GM18498 (cell line): ENCODE measurements at regions not wholly inside any gene's neighbourhood (a gene's known extent, or its start where the extent isn't known, plus 50 kb on each side); places are given as distances from the start of the nearest gene placed in this dataset.

Source experiments
- ATAC-seq: cut with Tn5 transposase; IDR thresholded peaks from one replicate; pipeline ENCODE4 v1.9.1; 2021; ENCODE audit warnings: mild to moderate bottlenecking, moderate library complexity; ENCODE audit not compliant: unreplicated experiment

DNA sequence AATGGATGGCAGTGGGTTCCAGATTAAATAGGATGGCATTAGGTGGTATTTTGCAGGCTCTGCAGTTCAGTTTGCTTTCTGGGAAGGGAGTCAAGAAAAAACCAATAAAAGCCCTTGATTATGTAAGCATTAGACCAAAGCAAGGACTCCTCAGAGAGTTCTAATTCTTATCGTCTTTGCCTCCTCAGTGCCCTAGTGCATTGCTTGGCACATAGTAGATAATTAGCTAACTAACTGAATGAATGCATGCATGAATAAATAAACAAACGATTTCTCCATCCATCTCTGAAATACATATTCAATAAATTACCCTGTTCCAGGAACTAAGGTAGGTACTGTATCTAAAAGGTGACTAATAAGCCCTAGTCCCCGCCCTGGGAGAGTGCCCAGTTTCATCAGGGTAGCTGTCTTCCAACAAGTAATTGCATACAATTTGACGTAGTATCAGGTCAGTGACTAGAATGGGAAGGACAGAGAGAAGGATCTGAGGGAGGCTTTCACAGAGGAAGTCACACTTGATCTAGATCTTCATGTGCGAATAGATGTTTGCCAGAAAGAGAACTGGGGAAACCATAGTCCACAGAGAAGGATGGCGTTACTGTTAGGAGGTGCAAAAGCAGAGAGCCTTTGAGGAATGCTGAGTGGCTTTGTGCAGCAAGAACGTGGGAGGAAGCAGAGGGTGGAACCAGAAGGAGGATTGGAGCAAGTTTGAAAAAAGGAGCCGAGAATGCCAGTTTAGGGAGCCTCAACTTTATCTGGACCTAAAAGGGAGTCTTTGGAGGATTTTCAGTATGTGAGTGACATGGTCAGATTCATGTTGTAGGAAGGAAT, 111.4 kb downstream of the TBX19 start:
- ATAC-seq: no peak

- no peak for ATAC-seq
Observed at GRCh38 chr1:168390271-168390670, 109.6 kb downstream of the TBX19 start.

DNA sequence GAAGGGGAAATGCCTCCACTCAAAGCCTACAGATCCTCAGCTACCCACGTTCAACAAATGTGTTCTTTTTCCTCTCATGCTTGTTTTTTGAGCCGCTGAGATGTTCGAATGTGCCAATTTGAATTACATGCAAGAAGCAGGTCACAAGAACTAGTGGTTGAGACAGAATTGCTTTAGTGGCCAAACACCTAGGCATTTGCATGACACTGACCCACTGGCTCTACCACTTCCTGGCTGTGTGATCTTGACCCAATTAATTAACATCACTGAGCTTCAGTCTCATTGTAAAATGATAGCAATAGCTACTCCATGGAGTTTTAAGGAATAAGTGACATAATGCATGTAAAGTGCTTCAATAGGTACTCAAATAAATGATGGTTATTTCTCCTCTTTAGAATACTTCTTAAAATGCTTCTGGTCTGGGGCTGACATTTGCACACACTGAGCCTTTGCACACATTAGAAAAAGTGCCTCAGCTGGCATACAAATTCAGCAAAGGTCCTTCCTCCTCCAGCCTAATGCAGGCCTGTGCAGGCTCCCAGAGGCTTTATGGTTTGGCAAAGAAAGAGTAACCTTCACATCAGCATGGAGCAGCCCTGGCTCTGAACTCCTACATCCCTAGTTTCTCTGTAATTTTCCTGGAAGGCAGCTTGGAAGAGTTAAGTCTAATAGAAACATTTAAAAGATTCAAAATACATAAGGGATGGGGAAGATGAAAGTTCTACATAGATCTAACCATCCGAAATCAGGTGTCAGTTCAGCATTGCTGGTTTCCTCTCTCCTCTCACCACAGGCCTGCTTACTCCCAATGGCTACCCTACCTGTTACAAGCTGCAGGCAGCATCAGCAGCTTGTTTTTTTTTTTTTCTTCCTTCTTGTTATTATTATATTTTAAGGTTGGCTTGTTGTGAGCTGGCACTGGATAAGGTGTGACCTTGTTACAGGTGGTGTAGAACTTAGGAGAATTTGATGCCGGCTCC, 107.4 kb downstream of the TBX19 start:
- ATAC-seq: no peak

DNA sequence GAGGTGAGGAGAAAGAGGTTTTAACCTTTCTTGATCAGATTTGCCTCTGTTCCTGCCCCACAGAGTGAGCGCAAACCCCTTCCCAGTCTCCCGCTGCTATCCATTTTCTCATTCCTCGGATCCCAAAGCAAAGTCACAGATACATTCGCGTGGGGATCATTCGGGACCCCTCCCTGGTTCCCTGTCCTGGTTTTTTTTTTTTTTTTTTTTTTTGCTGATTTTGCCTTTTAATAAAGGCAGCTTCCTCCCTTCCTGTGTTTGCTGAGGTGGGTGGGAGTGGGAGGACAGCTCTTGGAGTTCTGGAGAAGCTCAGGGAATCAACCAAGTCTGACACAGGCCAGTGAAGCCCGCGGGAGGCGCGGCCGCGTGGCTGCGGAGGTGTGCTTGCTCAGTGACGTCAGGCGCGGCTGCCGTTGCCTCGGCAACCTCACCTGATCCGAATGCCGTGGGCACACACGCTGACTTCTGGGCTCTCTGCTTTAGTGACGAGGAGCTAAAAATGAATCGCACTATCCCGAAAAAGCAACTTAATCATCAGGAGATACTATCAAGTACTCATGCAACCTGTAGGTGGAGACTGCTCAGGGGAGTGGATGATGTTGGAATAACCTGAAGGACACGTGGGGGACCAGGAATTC, 106.4 kb downstream of the TBX19 start:
- ATAC-seq: no peak

GRCh38 chr1:168386492-168386891, 105.8 kb downstream of the TBX19 start:
- ATAC-seq: no peak

- no peak for ATAC-seq
Observed at GRCh38 chr1:168381850-168382249, 101.2 kb downstream of the TBX19 start.

GRCh38 chr1:168380945-168381344, 100.3 kb downstream of the TBX19 start:
- no peak for ATAC-seq

- no peak for ATAC-seq
Observed at GRCh38 chr1:168379104-168379860, 98.6 kb downstream of the TBX19 start.

DNA sequence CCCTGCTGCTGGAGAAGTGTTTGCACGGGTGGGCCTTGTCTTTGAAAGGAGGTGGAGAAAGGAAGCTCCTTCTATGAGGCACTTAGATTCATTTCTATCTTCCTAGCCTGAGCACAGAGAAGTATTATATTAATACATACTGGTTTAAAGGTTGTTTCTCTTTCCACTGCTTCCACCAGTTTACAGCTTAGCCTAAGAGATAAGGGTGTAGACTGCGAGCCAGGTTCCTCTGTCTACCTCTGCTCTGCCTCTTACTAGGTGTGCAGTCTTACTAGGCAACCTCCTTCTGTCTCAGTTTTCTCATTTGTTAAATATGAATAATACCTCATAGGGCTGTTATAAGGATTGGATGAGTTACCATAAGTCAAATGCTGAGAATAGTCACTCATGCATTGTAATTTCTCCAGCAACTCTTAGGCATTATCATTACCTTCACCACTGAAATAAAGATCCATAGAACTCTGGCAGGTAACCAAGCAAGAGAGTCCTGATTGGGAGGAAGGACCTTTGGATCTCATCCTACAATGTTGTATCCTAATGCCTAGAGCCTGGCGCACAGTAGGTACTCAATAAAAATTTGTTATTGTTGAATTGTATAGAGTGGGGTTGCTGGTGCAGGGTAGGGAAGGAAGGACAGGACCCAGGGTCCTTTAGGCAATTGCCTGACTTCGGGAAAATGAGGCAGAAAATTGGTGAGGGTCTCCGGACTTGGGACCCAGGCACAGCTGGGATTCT, 95.1 kb downstream of the TBX19 start:
- no peak for ATAC-seq

DNA sequence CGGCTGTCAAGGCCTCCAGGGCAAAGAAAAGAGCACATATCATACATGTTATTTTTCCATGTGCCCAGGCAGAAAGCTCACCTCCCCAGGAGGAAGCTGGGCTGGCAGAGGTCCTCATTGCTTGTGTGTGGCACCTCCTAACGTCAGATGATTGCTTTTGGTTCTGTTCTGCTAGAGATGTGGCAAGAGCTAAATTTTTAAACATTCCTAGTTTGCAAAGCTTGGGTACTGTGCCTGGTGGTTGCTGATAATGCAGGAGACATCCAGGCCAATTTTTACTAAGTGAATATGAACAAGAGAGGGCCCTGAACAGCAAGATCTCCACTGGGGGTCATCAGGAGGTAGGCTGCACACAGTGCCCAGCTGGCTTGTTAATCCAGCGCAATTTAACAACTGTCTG, 93.9 kb downstream of the TBX19 start:
- no peak for ATAC-seq

DNA sequence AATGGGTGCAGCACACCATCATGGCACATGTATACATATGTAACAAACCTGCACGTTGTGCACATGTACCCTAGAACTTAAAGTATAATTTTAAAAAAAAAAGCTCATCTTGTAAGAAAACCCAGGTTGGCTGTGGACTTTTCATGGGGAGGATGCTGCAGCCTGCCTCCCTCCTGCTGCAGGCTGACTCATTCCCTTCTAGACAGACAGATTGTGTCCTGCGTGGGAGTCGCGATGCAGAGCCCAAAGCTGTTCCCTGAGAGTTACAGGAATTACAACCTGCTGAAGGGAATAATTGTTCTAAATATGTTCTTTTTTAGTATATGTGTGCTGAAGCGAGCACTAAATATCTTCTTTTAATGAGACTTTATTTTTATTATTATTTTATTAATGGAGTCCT, 93.2 kb downstream of the TBX19 start:
- no peak for ATAC-seq

- no peak for ATAC-seq
Observed at GRCh38 chr1:168372861-168373371, 92.2 kb downstream of the TBX19 start.

- ATAC-seq: no peak
Observed at GRCh38 chr1:168372307-168372706, 91.6 kb downstream of the TBX19 start.

GRCh38 chr1:168371477-168371876, 90.8 kb downstream of the TBX19 start:
- no peak for ATAC-seq

DNA sequence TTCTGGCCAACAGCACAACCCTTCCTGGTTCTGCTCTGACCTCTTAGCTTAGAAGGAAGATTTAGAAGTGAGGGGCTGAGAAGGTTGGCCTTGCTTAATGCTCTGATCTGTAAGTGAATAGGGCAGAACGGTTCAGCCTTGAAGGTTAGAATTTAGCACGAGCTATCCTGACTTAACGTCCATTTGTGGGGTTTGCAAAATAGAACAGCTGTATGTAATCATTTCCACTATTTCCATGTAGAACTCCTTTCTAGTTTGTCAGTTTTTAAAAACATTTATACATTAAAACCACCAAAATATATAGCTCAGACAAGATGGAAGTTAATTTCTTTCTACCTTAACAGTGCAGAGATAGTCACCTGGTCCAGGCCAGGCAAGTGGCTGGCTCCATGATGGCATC, 89.9 kb downstream of the TBX19 start:
- no peak for ATAC-seq

DNA sequence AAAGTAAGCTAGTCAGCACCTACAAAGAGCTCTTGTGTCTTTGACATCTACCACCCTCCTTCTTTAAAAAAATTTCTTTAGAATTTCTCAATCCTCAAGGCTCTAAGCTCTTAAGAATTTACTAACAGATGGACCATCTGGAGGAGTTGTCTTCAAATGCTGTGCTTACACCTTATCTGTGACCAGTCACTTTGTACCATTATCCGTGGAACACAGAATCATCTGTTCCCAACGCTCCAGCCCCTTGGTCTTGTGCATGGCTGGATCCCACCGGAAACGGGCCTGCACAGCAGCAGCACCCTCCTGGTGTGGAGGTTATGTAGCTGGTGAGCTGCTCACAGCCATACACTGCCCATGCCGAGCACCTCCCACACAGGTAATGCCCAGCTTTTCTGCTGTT, 89.0 kb downstream of the TBX19 start:
- no peak for ATAC-seq

DNA sequence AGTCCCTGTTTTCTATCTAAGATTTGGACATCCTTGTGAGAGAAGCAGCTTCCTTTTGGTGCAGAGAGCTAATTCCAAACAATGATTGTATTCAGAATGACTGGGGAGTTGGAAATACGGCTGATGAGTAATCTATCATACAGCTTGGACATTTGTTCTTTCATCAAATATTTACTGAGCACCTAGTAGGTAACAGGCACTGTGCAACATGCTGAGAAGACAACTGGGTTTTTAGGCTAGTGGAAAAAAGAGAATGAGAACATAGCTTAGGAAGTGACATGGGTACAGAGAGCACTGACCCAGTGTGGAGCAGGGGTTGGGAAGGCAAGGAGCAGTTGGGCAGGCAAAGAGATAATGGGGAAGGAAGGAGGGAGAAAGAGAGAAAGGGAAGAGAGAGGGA, 87.5 kb downstream of the TBX19 start:
- ATAC-seq: no peak

DNA sequence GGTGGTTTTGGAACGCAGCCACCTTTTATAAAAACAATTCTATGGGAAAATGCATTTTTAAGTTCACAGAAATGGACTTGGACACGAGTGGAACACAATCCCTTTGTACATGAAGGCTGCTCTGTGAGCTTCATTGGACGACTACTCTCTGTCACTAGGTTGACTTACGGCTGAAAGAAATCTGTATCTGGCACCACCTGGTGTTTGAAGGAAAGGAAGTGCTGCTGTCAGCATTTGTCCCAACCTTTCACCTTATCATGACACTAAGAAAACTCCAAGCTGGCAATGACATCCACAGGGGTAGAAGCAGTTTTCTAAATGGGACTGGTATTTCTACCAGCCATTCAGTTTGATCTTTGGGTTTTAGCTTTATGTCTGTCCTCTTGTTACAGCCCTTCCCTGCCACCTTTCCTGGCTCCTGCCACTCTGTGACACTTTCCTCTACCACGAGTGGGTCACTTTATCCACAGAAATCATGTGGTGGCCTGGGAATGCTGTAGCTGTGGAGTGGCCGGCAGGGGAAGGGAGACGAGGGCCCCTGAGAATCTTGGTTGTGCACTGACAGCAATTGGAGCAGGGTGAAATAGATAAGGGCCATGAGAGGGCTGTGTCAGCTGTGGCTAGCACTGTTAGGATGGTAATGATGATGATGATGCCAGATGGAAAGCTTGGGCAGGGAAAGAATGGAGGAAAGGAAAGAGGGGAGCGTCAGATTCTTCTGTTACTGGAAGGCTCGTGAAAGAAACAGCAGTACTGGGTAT, 85.2 kb downstream of the TBX19 start:
- no peak for ATAC-seq
